ENCODE measurements at regions not wholly inside any gene's neighbourhood (a gene's known extent, or its start where the extent isn't known, plus 50 kb on each side); places are given as distances from the start of the nearest gene placed in this dataset.
A peak's percentile ranks its signal among the peaks of the same experiment; 100 is the strongest.
"Not testable (repeated sequence)": the region's sequence is repeated elsewhere in the genome, so short reads cannot be mapped to it uniquely, and the experiment has no call there.

DNA sequence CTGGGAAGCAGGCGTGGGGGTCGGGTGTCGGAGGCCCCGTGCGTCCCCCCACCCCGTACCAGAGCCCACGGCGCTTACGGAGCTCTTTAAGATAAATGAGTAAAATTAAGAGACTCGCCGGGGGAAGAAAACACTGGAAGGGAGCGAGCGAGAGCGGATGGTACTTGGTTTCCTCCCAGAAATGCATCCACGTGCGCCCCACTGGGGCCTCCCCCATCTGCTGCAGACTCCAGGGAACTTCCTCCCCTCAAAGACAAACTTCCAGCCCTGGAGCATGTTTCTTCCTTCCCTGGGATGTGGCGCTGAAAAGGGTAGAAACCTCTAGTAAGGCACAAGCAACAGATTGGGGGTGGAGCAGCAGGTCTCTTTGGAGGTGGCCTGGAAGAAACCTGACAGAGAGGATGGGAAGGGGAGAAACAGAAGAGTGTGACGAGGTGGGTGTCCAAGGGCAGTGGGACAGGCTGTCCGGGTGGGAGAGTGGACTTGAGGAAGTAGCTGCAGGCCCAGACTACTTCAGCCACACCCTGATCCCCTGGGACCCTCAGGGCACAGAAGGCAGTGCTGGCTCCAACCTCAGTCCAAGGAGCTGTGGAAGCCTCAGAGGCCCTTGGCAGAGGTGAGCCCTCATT, 91.2 kb downstream of the TRIM43 start:
- DNase-seq (ENCODE audit: low read depth in 4 of 4, low spot score in 3 of 4), result not testable (repeated sequence)

DNA sequence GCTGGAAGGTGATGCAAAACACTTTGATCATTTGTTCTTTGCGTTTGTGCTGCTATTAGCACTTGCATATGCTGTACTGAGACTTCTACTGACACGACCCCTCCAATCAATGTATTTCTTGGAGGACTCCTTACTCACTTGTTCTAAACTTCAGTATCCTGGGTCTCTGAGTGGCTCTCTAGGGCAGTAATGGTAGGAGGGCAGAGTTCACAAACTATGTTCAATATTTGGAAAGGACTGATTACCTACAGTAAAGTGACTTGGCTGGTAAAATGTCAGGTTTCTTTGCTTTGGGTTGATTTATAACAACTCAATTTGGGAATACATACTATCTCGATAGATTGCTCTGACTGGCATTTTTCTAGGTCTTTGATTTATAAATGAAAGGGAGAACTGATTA, 93.7 kb downstream of the TRIM43 start:
- no peak for DNase-seq (ENCODE audit: low read depth in 4 of 4, low spot score in 3 of 4)

DNA sequence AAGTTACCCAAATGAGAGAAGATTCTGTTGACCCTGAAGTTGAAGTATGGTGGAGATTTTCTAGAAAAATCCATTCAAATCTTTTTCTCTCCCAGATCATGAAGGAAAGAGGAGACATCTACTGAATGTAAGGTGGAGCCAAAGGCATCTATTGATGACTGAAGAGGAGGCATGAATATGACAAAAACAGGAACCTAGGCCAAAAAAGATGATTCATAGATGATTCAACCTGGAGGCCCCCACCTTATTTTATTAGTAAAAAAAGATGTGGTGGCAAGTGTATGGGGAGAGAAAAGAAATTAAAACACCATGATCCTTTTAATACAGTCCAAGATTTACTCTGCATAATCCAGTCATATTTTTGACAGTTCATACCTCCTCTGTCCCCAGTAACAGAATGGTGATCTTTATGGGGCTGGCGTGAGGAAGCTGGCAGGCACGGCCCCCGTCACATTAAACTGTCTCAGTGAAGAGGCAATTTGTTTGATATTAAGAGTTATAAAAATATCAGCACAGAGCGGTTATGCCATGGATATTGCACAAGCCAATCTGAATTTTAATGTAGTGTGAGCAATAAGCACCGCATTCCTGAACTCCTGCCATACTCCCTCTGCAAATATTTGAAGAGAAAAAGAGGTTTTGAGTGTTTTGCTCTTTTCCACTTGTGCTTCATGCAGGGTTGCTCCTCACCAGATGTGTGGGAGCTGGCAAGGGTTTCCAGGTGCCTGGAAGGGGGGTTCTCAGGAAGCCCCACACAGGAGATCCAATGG, 94.4 kb downstream of the TRIM43 start:
- not testable (repeated sequence) for DNase-seq (ENCODE audit: low read depth in 4 of 4, low spot score in 3 of 4)

DNA sequence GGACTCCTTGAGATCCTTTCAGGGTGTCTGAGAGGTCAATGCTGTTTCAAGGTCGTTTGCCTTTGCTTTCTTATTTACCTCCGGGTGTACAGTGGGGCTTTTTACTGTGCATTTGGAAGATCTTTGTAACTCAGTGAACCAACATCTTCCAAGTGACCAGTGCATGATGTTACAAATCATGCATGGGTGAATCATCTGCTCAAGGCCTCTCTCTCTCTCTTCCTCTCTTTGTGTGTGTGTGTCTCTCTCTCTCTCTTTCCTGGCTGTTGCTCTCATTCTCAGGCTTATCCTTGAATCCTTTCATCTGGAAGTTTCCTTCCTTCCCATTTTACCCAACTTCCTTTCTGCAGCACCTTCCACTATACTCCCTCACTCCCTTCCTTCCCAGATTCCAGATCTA, 96.1 kb downstream of the TRIM43 start:
- DNase-seq (ENCODE audit: low read depth in 4 of 4, low spot score in 3 of 4), result not testable (repeated sequence)

DNA sequence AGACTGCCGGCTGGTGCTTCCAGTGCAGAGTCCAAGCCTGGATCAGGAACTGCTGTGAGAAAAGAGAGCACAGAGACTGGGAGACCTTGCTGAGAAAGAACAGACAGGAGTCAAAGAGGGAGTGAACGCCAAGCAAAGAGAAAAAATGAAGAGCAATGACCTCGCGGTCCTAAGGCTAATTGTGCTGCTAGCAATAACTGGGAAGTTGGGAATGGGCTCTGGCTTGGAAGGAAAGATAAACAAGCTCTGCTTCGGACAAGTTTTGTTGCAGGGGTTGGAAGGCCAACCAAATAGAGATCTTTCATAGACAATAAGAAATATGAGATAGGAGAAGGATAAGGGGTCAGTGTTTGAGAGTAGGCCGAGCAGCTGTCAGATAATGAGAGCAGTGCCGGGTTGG, 99.4 kb downstream of the TRIM43 start:
- DNase-seq (ENCODE audit: low read depth in 4 of 4, low spot score in 3 of 4), result not testable (repeated sequence)

DNA sequence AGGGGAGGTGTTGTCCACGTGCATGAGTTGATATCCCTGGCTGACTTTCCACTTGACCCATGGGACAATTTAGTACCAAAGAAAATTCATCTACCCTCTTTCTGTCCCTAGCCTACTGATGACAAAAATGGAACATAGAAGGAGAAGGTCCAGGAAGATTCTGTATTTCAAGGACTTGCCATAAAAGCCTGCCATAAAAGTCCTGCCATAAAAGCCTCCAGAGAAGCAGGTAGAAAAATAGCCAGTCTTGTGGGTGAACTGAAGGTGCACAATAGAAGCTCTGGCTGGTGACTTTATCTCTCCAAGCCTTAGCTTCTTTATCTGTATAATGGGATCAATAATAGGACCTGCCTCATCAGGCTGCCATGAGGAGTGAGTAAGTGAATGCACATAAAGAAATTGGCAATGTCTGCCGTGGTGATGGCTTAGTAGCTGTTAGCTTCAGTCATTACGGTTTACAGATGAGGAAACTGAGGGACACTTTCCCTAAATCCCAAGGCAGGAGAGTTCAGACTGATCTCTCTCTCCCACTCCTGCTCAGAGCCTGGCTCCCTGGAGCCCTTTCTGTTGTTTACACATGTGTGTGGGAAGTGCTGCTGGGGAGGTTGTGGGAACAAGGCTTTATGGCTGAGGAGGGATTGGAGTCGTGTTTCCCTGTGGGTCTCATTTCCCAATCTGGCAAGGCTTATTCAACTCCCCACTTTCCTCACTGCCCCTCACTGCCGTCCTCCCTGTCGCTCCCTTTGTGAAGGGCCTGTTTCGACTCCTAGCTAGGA, 101.5 kb downstream of the TRIM43 start:
- not testable (repeated sequence) for DNase-seq (ENCODE audit: low read depth in 4 of 4, low spot score in 3 of 4)

DNA sequence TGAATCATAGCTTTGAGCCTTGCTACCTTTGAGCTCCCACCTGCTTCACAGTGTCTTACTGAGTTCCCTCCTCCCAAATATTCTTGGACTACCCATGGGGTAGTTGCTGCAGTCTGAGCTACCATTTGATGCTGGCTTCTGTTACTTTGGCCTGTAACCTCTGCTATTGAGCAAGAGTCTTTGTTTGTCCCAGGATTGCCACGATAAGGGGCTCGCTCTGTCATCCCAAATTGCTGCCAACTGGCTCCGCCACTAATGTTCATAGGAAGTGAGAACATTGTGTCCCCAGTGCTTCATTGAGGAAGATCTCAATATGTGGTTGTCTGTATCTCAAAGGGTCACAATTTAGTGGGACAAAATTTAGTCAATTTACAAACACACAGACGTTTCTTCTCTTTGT, 103.8 kb downstream of the TRIM43 start:
- DNase-seq (ENCODE audit: low read depth in 4 of 4, low spot score in 3 of 4), result no peak

DNA sequence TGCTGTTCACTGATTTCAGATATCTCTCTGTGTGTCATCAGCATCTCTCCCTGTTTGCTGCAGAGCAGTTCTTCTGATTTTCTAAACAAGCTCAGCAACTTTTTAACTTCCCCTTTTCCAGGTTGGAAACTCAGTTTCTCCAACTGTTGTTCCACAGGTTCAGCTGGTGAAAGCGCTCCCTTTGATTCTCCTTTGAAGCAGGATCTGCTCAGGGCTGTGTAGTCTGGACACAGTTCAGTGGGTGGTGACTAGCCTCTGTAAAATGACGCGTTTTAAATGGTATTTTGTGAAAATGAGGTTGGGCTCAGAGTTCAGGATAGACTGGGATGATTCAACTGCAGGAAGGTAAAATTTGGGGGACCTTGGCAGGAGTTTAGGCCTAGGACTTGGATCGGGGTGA, 106.3 kb downstream of the TRIM43 start:
- no peak for DNase-seq (ENCODE audit: low read depth in 4 of 4, low spot score in 3 of 4)

DNA sequence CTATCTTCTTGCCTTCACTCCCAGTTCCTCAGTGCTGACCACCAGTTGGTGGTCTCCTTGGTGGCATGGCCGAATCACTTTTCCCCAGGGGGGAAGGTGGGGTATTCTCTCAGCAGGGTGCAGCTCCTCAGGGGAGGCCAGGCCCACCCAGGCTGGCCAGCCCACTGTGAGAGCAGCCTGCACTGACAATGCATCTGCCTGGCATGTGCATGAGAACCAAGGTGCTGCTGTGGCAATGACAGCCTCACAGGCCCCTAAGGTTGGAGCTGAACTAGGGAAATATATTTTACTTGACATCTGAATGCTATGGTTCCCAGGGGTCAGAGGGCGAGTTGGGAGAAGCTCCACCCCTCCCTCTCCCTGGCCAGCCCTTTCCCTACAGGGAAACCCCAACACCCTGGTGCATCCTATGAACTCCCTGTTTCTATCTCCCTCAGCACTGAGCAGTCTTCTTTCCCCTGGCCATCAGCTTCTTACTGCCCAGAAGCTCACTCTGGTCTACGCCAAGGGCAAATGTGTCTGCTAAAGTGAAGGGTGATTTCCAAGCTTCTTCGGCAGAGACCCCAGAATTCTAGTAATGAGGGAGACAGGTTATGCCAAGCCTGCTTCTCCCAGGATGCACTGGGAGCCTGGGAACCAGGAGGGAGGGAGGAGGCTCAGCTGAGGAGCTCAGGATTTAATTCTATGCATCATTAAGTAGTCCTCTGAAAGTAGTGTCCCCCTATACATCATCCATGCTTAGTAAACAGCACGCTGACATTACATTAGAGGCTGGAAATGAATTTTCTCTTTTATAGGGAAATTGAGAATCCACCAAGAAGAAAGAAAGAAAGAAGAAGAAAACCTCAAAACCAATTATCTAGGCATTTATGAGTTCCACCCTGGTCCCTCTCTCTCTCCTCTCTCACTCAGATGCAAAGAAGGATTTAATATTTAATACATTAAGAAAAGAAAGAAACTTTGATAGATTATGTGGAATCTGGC, 107.7 kb downstream of the TRIM43 start:
- DNase-seq (ENCODE audit: low read depth in 4 of 4, low spot score in 3 of 4), result not testable (repeated sequence)

DNA sequence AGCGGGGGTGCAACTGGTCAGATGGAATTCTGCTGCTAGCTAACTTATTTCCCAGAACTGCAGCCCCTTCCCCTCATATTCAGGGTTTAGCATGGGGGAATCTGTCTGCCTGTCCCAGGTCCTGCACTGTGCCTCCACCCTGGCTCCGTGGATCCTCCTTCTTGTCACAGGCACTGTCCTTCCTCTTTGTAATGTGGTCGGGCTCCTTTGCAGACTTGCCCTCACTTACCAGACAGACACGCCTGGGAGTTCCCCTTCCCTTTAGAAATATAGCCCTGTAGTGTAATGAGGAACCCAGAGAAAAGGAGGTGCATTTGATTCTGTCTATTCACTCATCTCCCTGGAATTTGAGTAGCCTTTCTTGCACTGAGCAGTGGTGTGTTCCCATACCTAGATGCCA, 108.7 kb downstream of the TRIM43 start:
- DNase-seq (ENCODE audit: low read depth in 4 of 4, low spot score in 3 of 4), result no peak

DNA sequence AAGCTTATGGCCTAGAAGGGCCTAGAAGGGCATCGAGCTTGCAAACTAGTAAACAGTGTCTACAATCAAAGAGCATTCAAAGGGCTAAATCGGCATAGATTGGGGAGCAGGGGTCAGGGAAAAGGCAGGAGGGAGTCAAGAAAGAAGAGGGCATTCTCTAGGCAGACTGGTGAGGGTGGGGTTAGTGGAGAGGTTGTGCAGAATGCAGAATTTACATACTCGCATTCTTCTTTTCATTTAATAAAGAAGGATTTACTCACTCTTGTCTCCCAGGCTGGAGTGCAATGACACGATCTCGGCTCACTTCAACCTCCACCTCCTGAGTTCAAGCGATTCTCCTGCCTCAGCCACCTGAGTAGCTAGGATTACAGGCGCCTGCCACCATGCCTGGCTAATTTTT, 110.7 kb downstream of the TRIM43 start:
- DNase-seq (ENCODE audit: low read depth in 4 of 4, low spot score in 3 of 4), result no peak

DNA sequence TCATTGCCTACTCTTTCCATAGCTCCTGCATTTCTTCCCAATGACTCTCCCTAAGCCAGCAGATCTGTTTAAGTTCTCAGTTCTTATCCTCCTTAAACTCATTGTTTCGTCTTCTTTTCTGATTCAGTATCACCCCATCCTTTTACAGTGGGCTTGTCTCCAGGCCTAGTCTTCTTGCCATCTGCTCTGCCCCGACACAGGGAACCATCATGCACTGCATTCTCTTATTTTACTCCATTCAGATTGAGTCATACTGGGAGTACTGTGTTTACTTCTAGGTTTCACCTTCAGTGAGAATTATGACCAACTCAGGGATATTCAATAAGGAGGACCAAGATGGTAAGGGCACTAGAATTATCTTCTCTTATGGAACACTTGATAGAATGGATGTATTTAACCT, 115.4 kb downstream of the TRIM43 start:
- DNase-seq (ENCODE audit: low read depth in 4 of 4, low spot score in 3 of 4), result not testable (repeated sequence)

DNA sequence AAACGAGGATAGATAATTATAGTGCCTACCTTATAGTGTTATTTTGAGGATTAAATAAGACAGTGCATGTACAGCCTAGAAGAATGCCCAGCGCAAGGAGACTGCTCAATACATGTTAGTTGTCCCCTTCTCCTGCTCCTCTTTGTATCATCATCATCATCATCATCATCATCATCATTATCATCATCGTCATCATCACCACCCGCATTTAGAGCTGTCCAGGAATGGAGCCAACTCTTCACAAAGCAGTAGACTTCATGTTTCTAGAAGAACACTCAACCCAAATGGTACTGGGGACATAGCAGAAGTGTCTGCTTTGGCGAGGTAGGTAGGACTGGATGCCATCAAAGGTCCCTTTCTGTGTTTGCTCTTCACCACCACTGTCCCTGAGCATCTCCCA, 116.0 kb downstream of the TRIM43 start:
- no peak for DNase-seq (ENCODE audit: low read depth in 4 of 4, low spot score in 3 of 4)

DNA sequence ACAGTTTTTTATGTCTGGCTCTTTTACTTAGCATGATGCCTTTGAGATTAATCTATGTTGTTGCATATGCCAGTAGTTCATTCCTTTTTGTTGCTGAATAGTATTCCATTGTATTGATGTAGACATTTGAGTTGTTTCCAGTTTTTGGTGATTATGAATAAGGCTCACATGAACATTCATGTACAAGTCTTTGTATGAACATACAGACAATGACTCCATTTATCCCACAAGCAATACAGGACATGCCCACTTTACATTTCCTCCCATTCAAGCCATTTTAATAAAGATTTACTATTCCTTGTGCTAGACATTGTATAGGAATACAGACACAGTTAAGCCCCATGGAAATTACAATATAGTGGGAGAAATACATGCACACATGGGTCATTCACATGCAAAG, 118.0 kb downstream of the TRIM43 start:
- no peak for DNase-seq (ENCODE audit: low read depth in 4 of 4, low spot score in 3 of 4)

DNA sequence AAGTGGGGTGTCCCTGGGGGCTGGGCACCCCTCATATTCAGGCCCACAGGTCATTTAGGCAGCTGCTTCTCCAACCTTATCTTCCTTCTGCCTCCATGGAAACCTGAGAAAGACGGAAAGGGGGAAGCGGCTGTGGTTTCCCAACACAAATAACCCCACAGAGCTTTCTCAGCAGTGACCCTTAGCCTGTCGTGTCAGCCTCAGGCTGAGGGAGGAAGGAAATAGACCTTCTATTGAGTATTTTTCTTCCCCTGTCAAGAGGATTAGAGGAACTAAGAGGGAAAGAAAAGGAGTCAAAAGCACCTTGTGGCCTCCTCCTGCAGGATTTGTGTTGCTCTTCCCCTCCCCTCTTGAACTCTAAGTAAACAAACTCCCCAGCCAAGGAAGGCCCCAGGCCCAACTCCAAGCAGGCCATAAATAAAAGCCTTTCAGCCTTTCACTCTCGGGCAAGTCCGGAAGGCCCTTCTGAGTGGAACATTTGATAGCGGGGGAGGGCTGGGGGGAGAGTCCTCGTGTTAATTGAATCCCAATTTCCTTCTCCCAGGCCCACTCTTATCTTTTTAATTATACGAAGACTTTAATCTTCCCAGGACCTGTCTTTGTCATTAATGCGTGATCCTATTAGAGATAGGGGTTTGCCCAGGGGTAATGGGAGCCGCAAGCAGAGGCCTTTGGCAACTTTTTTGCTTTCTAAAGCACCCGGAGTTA, 121.8 kb downstream of the TRIM43 start:
- DNase-seq (ENCODE audit: low read depth in 4 of 4, low spot score in 3 of 4), result peak in 1 of 4 donors; percentile 55

DNA sequence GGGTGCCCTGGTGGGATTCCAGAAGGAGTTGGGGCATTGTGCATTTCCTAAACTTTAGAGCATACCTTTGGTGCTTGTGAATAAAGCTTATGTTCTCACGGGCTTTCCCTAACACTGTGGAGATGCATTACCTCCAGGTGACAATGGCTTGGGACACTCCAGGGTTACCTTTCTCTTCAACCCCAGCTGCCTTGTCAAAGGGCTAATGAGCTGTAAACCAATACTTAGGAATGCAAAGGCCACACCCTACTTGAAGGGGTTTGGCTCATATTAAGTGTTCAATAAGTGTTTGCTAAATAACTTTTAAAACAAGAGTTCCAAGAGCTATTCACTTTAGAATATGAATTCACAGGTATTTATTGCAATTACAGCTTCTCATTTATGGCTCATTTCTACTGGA, 122.6 kb downstream of the TRIM43 start:
- not testable (repeated sequence) for DNase-seq (ENCODE audit: low read depth in 4 of 4, low spot score in 3 of 4)

DNA sequence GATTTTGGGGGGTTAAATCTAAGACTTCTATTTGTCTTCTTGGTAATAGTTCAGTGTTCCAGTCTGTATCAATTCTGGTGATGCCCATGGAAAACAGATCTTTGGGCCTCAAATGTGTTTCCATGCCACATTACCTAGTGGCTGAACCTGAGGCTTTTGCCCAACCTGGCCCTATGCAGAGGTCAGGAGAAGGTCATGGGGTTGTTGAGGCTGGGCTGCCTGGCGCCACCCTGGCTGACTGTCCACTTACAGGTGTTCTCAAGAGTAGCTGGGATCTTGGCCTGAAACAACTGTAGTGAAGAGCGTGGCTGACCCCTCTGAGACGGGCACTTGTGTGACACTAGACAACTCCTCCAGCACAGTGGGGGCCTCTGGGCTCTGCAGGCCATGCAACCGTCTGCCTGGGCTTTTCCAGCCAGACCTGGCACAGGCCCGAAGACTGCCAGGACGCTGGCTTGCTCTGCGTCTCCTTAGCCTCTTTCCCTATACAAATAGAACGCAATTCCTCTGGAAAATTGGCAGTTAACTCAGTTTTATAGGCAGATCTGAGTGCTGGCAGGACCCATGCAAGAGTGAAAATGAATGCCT, 127.8 kb downstream of the TRIM43 start:
- no peak for DNase-seq (ENCODE audit: low read depth in 4 of 4, low spot score in 3 of 4)

DNA sequence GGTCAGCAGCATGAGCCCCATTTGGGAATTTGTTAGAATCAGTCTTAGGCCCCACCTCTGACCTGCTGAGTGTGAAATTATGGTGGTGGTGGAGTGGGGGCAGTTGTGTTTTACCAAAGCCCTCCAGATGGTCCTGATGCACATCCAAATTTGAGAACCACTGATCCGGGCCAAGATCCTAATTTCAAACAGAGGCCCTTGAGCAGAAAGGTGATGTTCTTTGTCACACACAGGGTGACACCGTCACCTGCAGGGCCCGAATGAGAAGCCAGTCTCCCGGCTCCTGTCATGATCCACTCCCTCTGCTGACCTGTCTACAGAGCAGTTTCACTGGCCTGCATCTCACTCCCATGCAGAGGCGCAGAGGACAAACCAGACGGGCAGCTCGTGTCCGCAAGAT, 129.9 kb downstream of the TRIM43 start:
- DNase-seq (ENCODE audit: low read depth in 4 of 4, low spot score in 3 of 4), result no peak

DNA sequence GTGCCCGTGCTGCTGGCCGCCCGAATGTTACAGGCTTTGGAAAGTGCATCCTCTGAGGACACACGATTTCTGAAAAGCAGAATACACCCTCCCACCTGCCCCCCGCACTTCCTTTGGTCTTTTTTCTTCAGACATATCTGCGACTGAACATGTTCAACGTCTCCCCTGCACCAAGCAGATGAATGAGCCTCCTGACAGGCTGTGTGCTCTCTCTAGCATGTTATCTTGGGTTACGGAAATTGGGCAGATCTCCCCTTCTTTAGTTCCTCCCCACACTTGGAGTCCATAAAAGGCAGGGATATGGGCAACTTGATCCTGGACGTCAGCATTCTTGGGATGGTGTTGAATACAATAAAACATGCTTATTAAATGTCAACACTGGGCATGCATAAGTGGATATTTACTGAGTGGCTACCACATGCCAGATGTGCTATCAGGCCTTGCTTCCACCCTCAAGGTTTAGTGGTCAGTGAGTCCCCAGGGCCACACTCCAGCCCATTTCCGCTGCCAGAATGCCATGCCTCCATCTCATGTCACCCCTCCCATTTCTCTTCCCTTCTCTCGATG, 130.4 kb downstream of the TRIM43 start:
- no peak for DNase-seq (ENCODE audit: low read depth in 4 of 4, low spot score in 3 of 4)
